NCI-H2171 (cell line): ENCODE measurements at regions not wholly inside any gene's neighbourhood (a gene's known extent, or its start where the extent isn't known, plus 50 kb on each side); places are given as distances from the start of the nearest gene placed in this dataset.

Source experiments
- DNase-seq: peaks from one replicate; lab custom pipeline; 2025; lab: John Stamatoyannopoulos, UW

DNA sequence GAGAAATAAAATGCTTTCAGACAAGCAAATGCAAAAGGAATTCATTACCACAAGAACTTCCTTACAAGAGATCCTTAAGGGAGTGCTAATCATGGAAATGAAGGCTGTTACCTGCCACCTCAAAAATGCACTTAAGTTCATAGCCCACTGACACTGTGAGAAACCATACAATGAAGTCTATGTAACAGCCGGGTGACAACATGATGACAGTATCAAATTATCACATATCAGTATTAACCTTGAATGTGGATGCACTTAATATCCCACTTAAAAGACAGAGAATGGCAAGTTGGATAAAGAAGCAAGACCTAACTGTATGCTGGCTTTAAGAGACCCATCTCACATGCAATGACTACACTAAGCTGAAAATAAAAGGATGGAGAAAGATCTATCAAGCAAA is 403.4 kb upstream of the MC4R start:
- no peak for DNase-seq

DNA sequence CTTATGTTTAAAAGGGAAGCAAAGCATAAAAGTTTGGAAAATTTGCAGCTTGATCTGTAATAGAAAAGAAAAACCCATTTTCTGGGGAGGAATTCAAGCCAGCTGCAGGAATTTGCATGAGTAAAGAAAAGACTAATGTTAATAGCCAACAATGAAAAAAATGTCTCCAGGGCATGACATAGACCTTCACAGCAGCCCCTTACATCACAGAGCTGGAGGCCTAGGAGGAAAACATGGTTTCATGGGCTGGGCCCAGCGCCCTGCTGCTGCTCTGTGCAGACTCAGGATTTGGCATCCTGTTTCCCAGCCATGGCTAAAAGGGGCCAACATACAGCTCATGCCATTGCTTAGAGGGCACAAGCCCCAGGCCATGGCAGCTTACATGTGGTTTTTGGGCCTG is 411.6 kb upstream of the MC4R start:
- no peak for DNase-seq

DNA sequence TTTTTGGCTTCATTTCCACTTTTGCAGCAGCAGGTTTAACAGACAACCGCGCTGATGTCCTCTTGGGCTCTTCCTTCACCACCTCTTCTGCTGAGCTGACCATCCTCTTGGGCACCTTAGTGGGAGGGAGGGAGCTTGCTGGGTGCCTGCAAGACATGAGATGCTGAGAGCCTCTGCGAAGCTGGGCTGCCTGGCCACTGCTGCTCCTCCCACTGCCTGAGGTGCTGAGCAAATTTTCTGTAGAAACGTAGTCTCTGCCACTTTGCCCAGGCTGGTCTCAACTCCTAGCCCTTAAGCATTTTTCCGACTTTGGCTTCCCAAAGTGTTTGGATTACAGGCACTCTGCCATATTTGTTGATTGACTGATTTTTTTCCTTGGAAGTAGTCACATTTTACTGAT is 422.2 kb upstream of the MC4R start:
- DNase-seq: no peak

DNA sequence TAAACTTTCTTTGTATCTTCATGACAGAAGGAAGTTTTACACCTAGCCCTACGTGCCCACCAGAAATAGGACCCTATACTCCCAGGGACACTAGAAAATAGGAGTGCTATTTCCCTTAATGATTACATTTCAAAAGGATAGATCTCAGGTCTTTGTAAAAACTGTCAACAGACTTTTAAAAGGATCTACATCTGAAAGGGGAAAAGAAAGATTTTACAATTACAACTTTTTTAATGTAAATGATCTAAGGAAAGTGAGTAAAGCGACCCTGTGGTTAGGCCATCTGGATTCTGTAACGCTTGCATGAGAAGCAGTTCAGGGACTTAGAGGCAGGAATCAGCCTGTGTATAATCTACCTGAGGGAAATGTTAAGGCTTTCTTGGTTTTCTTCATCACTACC is 431.8 kb upstream of the MC4R start:
- DNase-seq: no peak

DNA sequence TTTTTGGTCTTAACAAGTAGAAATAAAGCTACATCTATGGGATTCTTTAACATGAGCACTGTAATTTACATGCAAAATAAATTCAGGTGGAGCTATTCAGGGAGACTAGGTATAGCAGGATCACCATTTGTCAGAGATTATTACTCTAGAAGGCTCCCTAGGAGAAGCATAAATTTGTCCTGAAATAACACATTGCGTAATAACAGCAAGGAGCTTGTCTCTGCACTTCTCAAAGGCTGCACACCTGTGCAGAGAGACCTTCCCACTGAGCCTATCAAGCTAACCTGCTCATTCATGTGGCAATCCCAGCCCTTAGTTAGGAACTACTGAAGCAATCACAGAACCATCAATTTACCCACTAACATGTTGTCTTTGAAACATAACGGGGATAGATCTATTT is 437.4 kb upstream of the MC4R start:
- no peak for DNase-seq

DNA sequence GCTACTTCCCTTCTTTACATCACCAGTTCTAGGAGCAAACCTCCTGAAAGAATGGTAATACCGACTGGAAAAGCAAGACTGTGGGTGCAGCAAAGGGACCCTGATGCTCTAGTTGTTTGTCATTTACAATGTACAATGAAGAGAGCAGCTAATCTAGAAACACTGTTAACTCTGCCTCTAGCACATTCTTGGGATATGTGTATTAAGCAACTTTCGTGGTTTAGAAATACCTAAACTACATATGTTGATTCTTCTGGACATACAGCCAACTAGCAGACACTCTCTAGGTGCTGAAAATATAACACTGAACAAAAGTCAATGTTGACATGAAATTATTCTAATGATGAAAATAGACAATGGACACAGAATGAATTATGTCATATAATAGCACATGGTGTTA is 440.3 kb upstream of the MC4R start:
- DNase-seq: no peak

DNA sequence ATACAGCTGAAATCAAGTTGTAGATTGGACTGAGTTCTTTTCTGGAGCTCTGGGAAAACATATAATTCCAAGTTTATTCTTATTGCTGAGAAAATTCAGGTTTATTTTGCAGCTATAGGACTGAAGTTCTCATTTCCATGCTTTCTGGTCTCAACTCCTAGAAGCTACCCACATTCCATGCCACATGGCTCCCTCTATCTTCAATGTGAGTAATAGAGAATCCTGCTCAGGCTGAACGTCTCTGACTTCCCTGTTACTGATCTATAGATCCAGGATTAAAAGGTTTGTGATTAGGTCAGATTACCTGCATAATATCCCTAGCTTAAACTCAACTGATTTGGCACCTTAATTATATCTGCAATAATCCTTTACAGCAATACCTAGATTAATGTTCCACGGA is 453.8 kb upstream of the MC4R start:
- no peak for DNase-seq

DNA sequence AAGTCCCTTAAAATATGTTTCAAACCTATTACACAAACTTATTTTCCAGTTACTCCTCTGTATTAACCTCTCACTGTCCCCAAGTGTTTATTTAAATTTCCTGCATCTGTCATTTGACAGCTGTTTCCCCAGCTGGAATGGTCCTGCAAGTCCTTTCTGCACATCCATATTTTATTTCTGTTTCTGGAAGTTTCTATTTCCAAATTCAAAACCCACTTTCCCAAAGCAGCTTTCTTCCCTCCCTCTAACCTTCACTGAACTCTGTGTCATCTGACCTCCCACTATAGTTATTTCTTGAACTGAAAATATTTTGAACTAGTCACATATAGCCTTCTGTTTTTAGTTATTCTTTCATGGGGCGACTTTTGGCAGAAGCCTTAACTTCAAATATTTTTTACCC is 459.4 kb upstream of the MC4R start:
- no peak for DNase-seq

DNA sequence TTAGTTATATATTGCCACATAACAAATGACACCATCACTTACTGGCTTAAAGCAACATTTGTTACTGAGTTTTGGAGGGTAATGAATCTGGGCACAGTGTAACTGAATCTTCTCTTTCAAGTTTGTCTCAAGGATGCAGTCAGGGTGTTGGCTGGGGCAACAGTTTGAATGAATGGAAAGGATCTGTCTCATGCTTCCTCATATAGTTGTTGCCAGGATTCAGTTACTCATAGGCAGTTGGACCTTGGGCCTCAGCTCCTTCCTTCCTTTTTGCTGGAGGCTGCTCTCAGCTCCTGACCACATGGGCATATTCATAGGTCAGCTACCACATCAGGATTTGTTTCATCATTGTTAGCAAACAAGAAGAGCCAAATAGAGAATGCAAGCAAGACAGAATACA is 466.1 kb upstream of the MC4R start:
- DNase-seq: no peak

DNA sequence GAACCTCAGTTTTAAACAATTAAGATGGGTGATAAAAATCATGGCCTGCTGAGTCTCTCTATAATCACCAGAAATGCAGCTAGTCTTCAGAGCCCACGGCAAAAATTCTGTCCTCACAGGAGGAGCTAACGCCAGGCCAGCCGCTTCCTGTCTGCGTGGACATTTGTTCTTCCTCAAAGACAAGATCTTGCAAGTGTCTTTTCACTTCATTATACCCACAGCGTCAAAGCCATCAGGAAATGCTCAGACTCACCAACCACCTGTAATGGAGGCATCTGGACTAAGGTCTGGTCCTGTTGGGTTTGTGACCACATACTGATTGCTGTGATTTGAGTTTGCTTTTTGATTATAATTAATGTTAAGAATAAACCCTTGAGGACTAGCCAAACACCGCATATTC is 473.8 kb upstream of the MC4R start:
- DNase-seq: no peak

DNA sequence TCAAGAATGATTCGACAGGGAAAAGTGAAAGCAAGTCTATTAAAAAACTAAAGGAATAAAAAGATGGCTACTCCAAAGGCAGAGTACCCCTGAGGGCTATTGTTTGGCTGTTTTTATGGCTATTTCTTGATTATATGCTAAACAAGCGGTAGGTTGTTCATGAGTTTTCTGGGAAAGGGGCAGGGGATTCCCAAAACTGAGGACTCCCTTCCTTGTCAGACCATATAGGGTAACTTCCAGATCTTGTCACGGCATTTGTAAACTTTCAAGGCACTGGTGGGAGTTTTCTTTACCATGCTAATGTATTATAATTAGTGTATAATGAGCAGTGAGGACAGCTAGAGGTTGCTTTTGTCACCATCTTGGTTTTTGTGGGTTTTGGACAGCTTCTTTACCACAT is 474.9 kb upstream of the MC4R start:
- no peak for DNase-seq

DNA sequence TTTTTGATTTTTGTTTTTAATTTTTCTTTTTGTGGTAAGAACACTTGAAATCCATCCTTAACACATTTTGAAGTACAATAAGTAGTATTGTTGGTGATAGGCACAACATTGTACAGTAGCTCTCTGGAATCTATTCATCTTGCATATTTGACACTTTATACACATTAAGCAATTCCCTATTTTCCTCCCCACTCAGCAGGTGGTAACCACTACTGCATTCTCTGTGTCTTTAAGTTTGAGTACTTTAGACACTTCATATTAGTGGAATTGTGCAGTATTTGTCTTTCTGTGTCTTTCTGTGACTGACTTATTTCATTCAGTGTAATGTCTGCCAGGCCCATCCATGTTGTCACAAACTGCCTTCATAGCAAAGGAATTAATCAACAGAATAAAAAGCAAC is 471.7 kb upstream of the CDH20 start:
- no peak for DNase-seq

DNA sequence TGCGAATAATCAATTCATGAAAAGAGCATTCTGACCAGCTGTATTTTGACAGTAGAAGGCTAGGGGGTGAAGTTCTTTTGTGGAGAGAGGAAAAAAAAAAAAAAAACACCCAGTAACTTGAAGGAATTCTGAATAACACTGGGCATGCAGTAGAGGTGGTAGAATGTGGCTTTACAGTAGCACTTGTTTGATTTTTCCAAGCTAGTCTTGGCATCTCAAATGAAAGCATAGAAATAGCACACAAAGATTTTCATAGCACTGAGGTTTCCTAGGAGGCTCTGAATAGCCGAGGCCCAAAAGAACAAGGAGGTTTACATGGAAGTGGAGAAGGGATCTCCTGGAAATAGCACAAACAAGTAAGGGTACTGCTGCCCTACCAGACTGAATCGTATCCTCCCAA is 470.2 kb upstream of the CDH20 start:
- DNase-seq: no peak

DNA sequence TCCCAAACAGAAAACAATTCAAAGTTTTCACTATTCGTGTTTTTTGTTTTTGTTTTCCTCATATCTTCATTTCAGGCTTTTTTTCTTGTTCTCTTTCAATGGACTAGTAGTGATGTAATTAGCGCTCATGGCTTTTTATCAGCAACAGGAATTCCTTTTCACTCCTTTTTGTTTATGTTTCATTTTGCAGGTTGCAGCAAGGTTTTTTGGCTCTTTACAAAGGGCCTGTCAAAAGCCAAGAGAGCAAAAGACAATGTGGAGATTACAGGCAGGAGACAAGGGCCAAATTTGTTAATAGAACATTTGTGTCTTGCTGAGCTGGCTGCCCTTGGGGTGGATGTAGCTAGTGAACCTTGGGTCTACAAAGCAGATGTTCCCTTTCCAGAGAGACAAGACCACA is 467.4 kb upstream of the CDH20 start:
- no peak for DNase-seq

DNA sequence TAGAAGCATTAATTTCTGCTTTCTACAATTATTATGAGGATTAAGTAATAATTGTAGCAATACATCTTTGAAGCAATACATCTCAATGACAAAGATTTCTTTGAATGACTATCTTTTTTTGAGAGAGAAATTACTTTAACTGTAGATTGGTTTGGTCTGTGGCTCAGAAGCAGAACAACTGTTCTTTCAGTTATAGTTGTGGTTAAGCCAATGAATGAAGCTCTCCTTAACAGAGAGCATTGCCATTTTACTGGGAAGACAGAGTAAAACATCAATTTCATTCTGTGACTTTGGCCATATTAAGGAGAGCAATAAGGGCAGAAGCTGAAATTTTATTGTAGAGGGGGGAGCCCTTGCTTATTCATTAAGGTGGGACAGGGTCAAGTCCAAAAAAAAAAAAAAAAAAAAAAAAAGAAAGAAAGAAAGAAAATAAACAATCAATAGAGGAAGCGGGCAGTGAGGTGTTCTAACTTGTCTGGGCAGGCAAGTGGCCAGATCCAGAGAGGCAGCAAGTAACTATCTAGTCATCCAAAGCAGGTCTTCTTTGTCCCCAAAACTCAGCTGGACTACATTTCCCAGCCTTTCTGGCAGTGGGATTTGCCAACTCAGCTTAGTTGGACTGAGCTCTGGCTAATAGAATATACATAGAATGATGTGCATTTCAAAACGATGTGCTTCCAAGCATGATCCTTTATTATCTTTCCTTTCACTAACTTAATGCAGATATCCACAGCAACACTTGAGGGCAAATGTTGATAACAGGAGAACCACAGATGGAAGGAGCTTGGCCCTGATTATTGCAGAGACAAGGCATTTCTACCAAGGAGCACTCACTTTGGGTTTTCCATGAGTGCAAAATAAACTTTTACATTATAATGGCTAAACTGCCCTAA is 462.7 kb upstream of the CDH20 start:
- DNase-seq: no peak

DNA sequence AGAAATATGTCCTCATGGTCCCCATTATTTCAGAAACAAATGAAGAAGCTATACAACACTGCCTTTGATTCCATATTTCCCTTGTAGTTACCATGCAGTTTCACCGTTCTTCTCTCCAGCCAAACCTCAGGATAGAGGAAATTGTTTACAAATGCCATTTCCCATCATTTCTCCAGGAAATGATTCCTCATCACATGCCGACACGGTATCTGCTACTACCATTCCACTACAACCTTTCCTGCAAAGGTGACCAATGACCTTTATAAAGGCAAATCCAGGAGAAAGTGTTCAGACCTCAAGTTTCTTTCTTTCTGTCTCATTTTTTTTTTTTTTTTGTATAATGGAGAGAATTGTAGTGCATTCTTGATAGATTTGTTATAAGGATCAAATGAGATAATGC is 460.8 kb upstream of the CDH20 start:
- DNase-seq: no peak

DNA sequence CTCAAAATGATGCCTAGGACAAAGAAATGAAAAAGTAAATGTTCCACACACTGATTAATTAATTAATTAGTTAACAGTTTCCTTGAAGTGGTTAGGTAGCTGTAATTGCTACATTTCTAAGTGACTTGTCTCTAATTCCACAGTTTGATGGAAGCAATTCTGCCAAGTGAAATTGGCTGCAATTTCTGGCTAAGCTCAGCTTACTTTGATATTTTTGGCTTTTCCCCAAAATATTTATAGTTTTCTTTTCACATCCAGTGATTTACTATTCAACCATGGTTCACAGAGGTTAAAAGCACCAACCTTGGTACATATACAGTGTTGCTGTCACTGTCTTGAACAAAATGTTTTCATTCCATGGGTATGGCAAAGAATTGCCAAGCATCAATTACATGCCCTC is 459.5 kb upstream of the CDH20 start:
- DNase-seq: no peak

DNA sequence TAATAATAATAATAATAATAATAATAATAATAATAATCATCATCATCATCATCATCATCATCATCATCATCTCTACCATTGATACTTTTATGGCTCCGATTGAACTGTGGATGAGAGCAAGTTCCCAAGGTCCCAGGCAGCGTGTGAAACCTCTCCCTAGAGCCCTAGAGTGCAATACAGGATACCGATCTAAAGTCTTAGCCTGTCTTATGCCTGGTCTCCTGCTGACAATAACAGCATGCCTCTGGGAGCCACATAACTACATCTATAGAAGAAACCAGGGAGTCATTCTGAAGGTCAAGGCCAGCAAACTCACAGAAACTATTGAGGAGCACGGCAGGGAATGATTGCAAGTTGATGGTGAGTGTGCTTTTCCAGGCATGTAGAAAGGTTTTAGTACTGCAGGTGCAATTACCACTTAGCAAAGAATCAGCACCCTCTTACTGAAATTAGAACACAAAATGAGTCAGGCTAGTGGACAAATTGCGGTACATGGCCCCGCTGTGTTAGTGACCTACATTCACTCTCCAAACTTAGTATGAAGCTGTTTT is 457.2 kb upstream of the CDH20 start:
- DNase-seq: no peak

DNA sequence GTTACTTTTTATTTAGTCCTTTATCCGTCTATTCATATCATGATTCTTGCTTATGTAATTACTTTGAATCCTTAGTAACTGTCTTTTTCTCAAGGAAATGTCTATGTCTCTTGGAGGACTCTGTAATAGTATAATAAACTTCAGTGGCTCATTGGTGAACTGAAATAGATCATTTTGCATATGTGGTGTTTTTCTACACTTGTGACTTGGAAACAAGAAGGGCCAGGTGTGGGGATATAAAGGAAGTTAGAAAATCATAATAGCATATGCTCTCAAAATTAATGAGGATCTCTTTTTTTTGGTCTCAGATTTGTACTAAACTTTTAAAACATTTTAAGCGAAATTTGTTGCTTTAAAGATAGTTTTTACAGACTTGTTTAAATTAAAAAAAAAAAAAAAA is 453.0 kb upstream of the CDH20 start:
- no peak for DNase-seq

DNA sequence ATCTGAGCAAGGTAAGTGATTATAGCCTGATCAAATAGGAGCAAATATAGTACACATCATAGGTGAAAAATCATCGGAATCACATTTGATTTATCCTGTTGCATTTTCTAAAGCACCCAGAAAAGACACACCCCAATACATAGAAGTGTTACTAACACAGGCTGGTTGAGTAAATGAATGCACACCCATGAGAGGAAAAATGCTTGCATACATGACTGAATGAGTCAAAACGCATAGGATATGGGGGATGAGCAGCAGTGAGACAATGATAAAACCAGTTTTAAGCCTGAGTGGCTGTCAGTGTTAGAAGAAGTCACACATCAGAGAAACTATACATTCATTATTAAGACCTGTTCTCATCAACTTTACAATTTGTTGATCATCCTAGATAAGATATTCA is 449.6 kb upstream of the CDH20 start:
- DNase-seq: no peak

DNA sequence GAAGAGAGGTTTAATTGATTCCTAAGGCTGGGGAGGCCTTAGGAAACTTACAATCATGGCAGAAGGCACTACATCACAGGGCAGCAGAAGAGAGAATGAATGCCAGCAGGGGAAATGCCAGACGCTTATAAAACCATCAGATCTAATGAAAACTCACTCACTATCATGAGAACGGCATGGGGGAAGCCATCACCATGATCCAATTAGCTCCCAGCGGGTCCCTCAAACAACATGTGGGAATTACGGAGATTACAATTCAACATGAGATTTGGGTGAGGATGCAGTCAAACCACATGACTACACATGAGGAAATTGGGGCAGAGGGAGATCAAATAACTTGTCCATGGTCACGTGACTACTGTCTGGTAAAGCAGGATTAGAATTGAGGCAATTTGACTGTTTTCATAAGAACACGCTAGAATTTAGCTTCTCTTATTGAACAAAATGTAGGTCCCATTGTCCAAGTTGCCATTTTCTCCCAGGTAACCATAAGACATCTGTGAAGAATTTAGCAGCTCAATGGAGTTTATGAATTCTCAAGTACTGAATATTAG is 445.1 kb upstream of the CDH20 start:
- no peak for DNase-seq

DNA sequence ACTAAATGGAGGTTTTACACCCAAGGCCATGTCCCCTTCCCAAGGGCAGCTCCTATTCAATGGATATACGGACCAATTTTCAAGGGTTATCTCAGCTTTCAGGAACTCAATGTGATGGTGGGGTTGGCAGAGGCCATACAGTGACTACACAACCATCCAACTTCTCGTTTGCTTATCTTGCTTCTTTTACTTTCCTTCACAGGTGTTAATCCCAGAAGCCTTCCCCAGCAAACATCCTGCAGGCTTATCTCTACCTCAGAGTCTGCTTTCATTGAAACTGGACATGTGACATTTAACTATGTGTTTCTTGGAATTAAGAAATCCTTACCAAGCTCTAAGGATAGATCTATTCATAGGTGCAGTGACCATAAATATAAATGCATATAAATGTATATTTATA is 443.8 kb upstream of the CDH20 start:
- DNase-seq: no peak

DNA sequence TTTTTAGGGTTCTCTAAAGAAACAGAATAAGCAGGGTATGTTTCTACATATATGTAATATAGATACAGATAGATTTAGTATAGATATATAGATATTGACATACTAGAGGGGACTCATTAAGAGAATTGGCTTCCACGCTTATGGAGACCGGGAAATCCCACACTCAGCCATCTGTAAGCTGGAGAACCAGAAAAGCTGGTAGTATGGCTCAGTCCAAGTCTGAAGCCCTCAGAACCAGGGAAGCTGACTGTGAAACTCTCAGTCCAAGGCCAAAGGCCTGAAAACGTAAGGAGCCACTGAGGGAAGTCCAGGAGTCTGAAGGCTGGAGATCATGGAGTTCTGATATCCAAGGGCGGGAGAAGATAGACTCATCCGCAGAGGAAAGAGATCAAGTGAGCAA is 441.3 kb upstream of the CDH20 start:
- DNase-seq: no peak

DNA sequence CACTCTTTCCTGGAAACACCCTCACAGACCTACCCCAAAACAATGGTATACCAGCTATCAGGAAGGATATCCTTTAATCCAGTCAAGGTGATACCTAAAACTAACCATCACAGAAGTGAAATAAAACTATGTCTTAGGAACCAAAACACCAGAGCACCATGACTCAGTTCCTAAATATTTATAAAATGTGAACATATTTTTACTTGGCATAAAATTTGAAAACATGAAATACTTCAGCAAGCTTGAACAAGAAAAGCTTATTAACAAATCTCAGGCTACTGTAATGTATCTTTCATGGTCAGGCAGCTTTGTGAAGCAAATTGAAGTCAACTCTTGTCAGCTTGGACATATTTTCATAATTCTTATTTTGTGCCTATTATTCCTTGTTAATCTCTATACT is 440.8 kb upstream of the CDH20 start:
- no peak for DNase-seq
